IMR-90 (cell line): ENCODE measurements at regions not wholly inside any gene's neighbourhood (a gene's known extent, or its start where the extent isn't known, plus 50 kb on each side); places are given as distances from the start of the nearest gene placed in this dataset.

Experiments used
- ATAC-seq: fragments of 200-7000 bp; cut with Tn5 transposase; 2 replicates; pipeline ENCODE4 v1.9.1; 2020; ENCODE audit warnings: low read depth, mild to moderate bottlenecking, moderate library complexity
- BruUV-seq: library from RNA; stranded (reverse); fragments of 400-500 nt; replicated peaks from 2 replicates; lab custom pipeline; 2021; lab: Mats Ljungman, UMichigan
- CTCF ChIA-PET: fragments of 300-600 bp; formaldehyde crosslinking; extraction: SDS; loops from one replicate; lab custom pipeline; 2021; ENCODE audit warnings: antibody characterized with exemption; lab: Yijun Ruan, JAX
- POLR2A ChIA-PET: fragments of 300-600 bp; sonication (Branson Sonifier 250); formaldehyde crosslinking; loops from one replicate; lab custom pipeline; 2022; ENCODE audit warnings: antibody characterized with exemption; ENCODE audit not compliant: unreplicated experiment; lab: Charles Lee
- DNase-seq: peaks from one replicate; pipeline ENCODE4 v3.0.0; 2013
- H2AFZ ChIP-seq: replicated peaks from 2 replicates; pipeline ENCODE3; 2013; ENCODE audit warnings: low read length, mild to moderate bottlenecking; ENCODE audit not compliant: poor library complexity
- H2AK5ac ChIP-seq: 2 replicates; pipeline ENCODE4 v1.6.1; 2013; ENCODE audit warnings: low read depth, low read length, inconsistent platforms
- H2AK9ac ChIP-seq: replicated peaks from 2 replicates; pipeline ENCODE3; 2013; ENCODE audit warnings: mild to moderate bottlenecking, low read depth, low read length, moderate library complexity; ENCODE audit not compliant: poor library complexity
- H2BK120ac ChIP-seq: 2 replicates; pipeline ENCODE4 v1.6.1; 2013; ENCODE audit warnings: low read depth, low read length, inconsistent platforms
- H2BK15ac ChIP-seq: 3 replicates; pipeline ENCODE4 v1.6.1; 2013; ENCODE audit warnings: low read depth, low read length, inconsistent platforms
- H2BK20ac ChIP-seq: 2 replicates; pipeline ENCODE4 v1.6.1; 2013; ENCODE audit warnings: low read depth, mild to moderate bottlenecking, inconsistent platforms, low read length, moderate library complexity
- H2BK5ac ChIP-seq: 2 replicates; pipeline ENCODE4 v1.6.1; 2013; ENCODE audit warnings: mild to moderate bottlenecking, low read depth, low read length, inconsistent platforms; ENCODE audit not compliant: poor library complexity, severe bottlenecking
- H3K14ac ChIP-seq: replicated peaks from 2 replicates; pipeline ENCODE4 v1.6.1; 2013; ENCODE audit warnings: low read depth, low read length, inconsistent platforms
- H3K18ac ChIP-seq: 2 replicates; pipeline ENCODE4 v1.6.1; 2013; ENCODE audit warnings: low read depth, low read length, control low read depth
- H3K23ac ChIP-seq: 2 replicates; pipeline ENCODE4 v1.6.1; 2013; ENCODE audit warnings: low read depth, low read length, inconsistent platforms
- H3K27ac ChIP-seq: 2 replicates; pipeline ENCODE4 v1.5.1; 2013; ENCODE audit warnings: mild to moderate bottlenecking, control low read depth, low read length; ENCODE audit not compliant: insufficient read depth
- H3K27me3 ChIP-seq: 2 replicates; pipeline ENCODE4 v1.6.1; 2013; ENCODE audit warnings: low read length; ENCODE audit not compliant: control insufficient read depth, insufficient read depth
- H3K36me3 ChIP-seq: 2 replicates; pipeline ENCODE4 v1.6.1; 2013; ENCODE audit warnings: low read length, mixed read lengths; ENCODE audit not compliant: control insufficient read depth, insufficient read depth
- H3K4ac ChIP-seq: 2 replicates; pipeline ENCODE4 v1.6.1; 2013; ENCODE audit warnings: low read depth, low read length, inconsistent platforms
- H3K4me1 ChIP-seq: 2 replicates; pipeline ENCODE4 v1.6.1; 2013; ENCODE audit warnings: low read length, mixed read lengths; ENCODE audit not compliant: control insufficient read depth, insufficient read depth
- H3K4me2 ChIP-seq: 2 replicates; pipeline ENCODE4 v1.6.1; 2013; ENCODE audit warnings: low read depth, mild to moderate bottlenecking, control low read depth, low read length, moderate library complexity
- H3K4me3 ChIP-seq: 2 replicates; pipeline ENCODE4 v1.5.1; 2013; ENCODE audit warnings: low read depth, mild to moderate bottlenecking, control low read depth, low read length, moderate library complexity; ENCODE audit not compliant: insufficient read depth
- H3K56ac ChIP-seq: 2 replicates; pipeline ENCODE4 v1.6.1; 2013; ENCODE audit warnings: low read length, inconsistent platforms; ENCODE audit not compliant: insufficient read depth; ENCODE audit errors: extremely low read depth
- H3K79me1 ChIP-seq, 2 experiments: 2 replicates each; pipeline ENCODE4 v1.6.1; 2013; ENCODE audit warnings: low read length in 2 of 2, inconsistent platforms in 1 of 2, low read depth in 1 of 2
- H3K9ac ChIP-seq: 2 replicates; pipeline ENCODE4 v1.6.1; 2013; ENCODE audit warnings: low read depth, low read length, control low read depth
- H3K9me1 ChIP-seq: 2 replicates; pipeline ENCODE4 v1.6.1; 2013; ENCODE audit warnings: low read length, inconsistent platforms; ENCODE audit not compliant: insufficient read depth
- H3K9me3 ChIP-seq: 2 replicates; pipeline ENCODE4 v1.6.1; 2013; ENCODE audit warnings: low read length; ENCODE audit not compliant: control insufficient read depth, insufficient read depth
- H4K20me1 ChIP-seq: 2 replicates; pipeline ENCODE4 v1.6.1; 2013; ENCODE audit warnings: low read length, inconsistent platforms; ENCODE audit not compliant: insufficient read depth
- H4K5ac ChIP-seq: 2 replicates; pipeline ENCODE4 v1.6.1; 2013; ENCODE audit warnings: mild to moderate bottlenecking, low read depth, low read length, control low read depth
- H4K8ac ChIP-seq, 2 experiments: 2 replicates each; pipeline ENCODE4 v1.6.1; 2013; ENCODE audit warnings: low read depth in 2 of 2, low read length in 2 of 2, control low read depth in 1 of 2, inconsistent platforms in 1 of 2
- H4K91ac ChIP-seq: 2 replicates; pipeline ENCODE4 v1.6.1; 2013; ENCODE audit warnings: low read depth, low read length, inconsistent platforms; ENCODE audit not compliant: insufficient read depth
- BHLHE40 ChIP-seq: fragments of 150-350 bp; IDR thresholded peaks from 2 replicates; pipeline ENCODE4 v1.6.1; 2016; ENCODE audit warnings: mild to moderate bottlenecking, low read depth, low read length
- CEBPB ChIP-seq: IDR thresholded peaks from 2 replicates; pipeline ENCODE4 v1.6.1; 2012; ENCODE audit warnings: low read depth, low read length, improper control_type of control experiment
- CHD1 ChIP-seq: IDR thresholded peaks from 2 replicates; pipeline ENCODE4 v1.6.1; 2012; ENCODE audit warnings: low read depth, low read length, improper control_type of control experiment
- FOS ChIP-seq: fragments of 150-350 bp; IDR thresholded peaks from 2 replicates; pipeline ENCODE4 v1.6.1; 2016; ENCODE audit warnings: low read depth, low read length
- MAFK ChIP-seq: IDR thresholded peaks from 2 replicates; pipeline ENCODE4 v1.6.1; 2012; ENCODE audit warnings: low read depth, low read length, improper control_type of control experiment
- MAZ ChIP-seq: IDR thresholded peaks from 2 replicates; pipeline ENCODE4 v1.6.1; 2012; ENCODE audit warnings: low read depth, mild to moderate bottlenecking, low read length, improper control_type of control experiment, moderate library complexity, borderline replicate concordance
- MXI1 ChIP-seq: IDR thresholded peaks from 2 replicates; pipeline ENCODE4 v1.6.1; 2012; ENCODE audit warnings: low read depth, mild to moderate bottlenecking, low read length, moderate library complexity, borderline replicate concordance
- NFE2L2 ChIP-seq: fragments of 150-350 bp; IDR thresholded peaks from 2 replicates; pipeline ENCODE4 v1.6.1; 2016; ENCODE audit warnings: low read depth, mild to moderate bottlenecking, low read length
- POLR2A ChIP-seq: IDR thresholded peaks from 2 replicates; pipeline ENCODE4 v1.6.1; 2012; ENCODE audit warnings: mild to moderate bottlenecking, low read depth, low read length
- RAD21 ChIP-seq: IDR thresholded peaks from 2 replicates; pipeline ENCODE4 v1.6.1; 2012; ENCODE audit warnings: low read length, improper control_type of control experiment
- RCOR1 ChIP-seq: IDR thresholded peaks from 2 replicates; pipeline ENCODE4 v1.6.1; 2012; ENCODE audit warnings: mild to moderate bottlenecking, low read length, improper control_type of control experiment; ENCODE audit not compliant: insufficient replicate concordance
- RFX5 ChIP-seq: IDR thresholded peaks from 2 replicates; pipeline ENCODE4 v1.8.0; 2012; ENCODE audit warnings: low read depth, mild to moderate bottlenecking, low read length, moderate library complexity
- SMC3 ChIP-seq: fragments of 150-350 bp; IDR thresholded peaks from 2 replicates; pipeline ENCODE4 v1.6.1; 2016; ENCODE audit warnings: low read depth, mild to moderate bottlenecking, antibody characterized with exemption, low read length, moderate library complexity
- WGBS, 2 experiments: methylation state at CpG; one replicate each; pipeline versions ENCODE4 v1.1.5 to v1.1.7; 2013; ENCODE audit warnings: missing lambda C conversion rate in 2 of 2; ENCODE audit not compliant: insufficient read length in 1 of 2; ENCODE audit errors: extremely low coverage in 2 of 2; 5-methylcytosine and 5-hydroxymethylcytosine counted together
- dilution Hi-C: fragments of 300-500 bp; cut with HindIII; formaldehyde crosslinking; loops from one replicate; pipeline ENCODE4 v1.14.3; 2018; ENCODE audit warnings: low sequenced_read_pairs; ENCODE audit not compliant: unreplicated experiment
- in situ Hi-C: fragments of 300-500 bp; cut with MboI; formaldehyde crosslinking; loops from 3 replicates; pipeline ENCODE4 v1.14.3; 2019; ENCODE audit warnings: low sequenced_read_pairs, inconsistent platforms, mixed read lengths
- intact Hi-C: fragments of 100-400 bp; cut with micrococcal nuclease; formaldehyde crosslinking; loops from 2 replicates; pipeline ENCODE4 v1.10.0; 2022
- TF ChIP-seq, protein P1 (sequence below): fragments of 150-350 bp; IDR thresholded peaks from 2 replicates; pipeline ENCODE4 v1.6.1; 2017; ENCODE audit warnings: mild to moderate bottlenecking, antibody characterized with exemption, low read length, low read depth
- TF ChIP-seq, protein P2 (sequence below): fragments of 150-350 bp; IDR thresholded peaks from 2 replicates; pipeline ENCODE4 v1.6.1; 2016; ENCODE audit warnings: low read depth, mild to moderate bottlenecking, low read length, moderate library complexity, borderline replicate concordance
- TF ChIP-seq, protein P3 (sequence below): conservative IDR thresholded peaks from 2 replicates; pipeline ENCODE4 v1.5.1; 2012; ENCODE audit warnings: mild to moderate bottlenecking, low read depth, low read length, improper control_type of control experiment

DNA sequence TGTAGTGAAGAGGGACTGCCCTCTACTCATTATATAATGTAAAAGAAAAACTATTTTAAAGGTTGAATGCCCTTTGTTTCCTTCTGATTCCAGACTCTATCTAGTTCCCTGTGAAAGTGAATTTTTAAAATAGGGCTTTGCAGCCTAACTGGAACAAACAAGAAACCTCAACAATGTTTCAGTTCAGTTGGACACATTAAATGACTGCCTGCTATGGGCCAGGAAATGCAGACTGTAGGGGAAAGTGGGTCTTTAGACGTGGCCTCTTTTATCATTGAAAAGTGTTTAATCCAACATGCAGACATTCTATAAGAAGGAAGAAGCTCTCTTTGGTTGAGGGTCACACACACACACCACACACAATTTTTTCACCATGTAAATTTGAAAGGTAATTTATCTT, 289.1 kb downstream of the ICE1 start:
- Histone ChIP-seq H3K9ac (no peak overlapping the region), H4K5ac (no peak overlapping the region), H2AK9ac (no peak overlapping the region), H3K4me1 (no peaks in the 10 kb centered on the region), H2BK120ac (no peak overlapping the region), H3K27ac (no peak overlapping the region), H3K4me2 (no peak overlapping the region), H2BK15ac (no peak overlapping the region), H4K91ac (no peak overlapping the region), H3K56ac (no peak overlapping the region), H3K4me3 (no peak overlapping the region), H3K9me3 (peaks cover 26% of the 10 kb centered on the region), H3K4ac (no peak overlapping the region), H3K23ac (no peak overlapping the region), H3K36me3 (no peaks in the 10 kb centered on the region), H2BK5ac (no peak overlapping the region), H3K79me1 (no peaks in the 10 kb centered on the region), H2BK20ac (no peak overlapping the region), H3K27me3 (no peaks in the 10 kb centered on the region), H3K18ac (no peak overlapping the region), H2AFZ (no peak overlapping the region), H3K9me1 (no peaks in the 10 kb centered on the region), H4K8ac (no peak overlapping the region), H3K14ac (no peak overlapping the region), H2AK5ac (no peak overlapping the region), H4K20me1 (no peaks in the 10 kb centered on the region)
- POLR2A ChIA-PET: no interaction called here
- intact Hi-C loops: no loop called here
- no CpG with 5 or more reads among the region's 1 CpG for WGBS, 2 experiments
- no TSS peak for BruUV-seq
- TF ChIP-seq MAZ (no peak), FOS (no peak), CEBPB (no peak), NFE2L2 (no peak), MAFK (no peak), SMC3 (no peak), RAD21 (no peak), BHLHE40 (no peak), CHD1 (no peak), POLR2A (no peak), RFX5 (no peak), MXI1 (no peak), RCOR1 (no peak)
- TF ChIP-seq, protein P1, sequence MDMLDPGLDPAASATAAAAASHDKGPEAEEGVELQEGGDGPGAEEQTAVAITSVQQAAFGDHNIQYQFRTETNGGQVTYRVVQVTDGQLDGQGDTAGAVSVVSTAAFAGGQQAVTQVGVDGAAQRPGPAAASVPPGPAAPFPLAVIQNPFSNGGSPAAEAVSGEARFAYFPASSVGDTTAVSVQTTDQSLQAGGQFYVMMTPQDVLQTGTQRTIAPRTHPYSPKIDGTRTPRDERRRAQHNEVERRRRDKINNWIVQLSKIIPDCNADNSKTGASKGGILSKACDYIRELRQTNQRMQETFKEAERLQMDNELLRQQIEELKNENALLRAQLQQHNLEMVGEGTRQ: no peak
- TF ChIP-seq, protein P2, sequence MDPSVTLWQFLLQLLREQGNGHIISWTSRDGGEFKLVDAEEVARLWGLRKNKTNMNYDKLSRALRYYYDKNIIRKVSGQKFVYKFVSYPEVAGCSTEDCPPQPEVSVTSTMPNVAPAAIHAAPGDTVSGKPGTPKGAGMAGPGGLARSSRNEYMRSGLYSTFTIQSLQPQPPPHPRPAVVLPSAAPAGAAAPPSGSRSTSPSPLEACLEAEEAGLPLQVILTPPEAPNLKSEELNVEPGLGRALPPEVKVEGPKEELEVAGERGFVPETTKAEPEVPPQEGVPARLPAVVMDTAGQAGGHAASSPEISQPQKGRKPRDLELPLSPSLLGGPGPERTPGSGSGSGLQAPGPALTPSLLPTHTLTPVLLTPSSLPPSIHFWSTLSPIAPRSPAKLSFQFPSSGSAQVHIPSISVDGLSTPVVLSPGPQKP: no peak
- TF ChIP-seq, protein P3, sequence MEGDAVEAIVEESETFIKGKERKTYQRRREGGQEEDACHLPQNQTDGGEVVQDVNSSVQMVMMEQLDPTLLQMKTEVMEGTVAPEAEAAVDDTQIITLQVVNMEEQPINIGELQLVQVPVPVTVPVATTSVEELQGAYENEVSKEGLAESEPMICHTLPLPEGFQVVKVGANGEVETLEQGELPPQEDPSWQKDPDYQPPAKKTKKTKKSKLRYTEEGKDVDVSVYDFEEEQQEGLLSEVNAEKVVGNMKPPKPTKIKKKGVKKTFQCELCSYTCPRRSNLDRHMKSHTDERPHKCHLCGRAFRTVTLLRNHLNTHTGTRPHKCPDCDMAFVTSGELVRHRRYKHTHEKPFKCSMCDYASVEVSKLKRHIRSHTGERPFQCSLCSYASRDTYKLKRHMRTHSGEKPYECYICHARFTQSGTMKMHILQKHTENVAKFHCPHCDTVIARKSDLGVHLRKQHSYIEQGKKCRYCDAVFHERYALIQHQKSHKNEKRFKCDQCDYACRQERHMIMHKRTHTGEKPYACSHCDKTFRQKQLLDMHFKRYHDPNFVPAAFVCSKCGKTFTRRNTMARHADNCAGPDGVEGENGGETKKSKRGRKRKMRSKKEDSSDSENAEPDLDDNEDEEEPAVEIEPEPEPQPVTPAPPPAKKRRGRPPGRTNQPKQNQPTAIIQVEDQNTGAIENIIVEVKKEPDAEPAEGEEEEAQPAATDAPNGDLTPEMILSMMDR: no peak
- ATAC-seq (no peak), DNase-seq (no peak)
- dilution Hi-C loops: no loop called here
- CTCF ChIA-PET: no interaction called here
- in situ Hi-C loops: no loop called here
